CD4-positive, alpha-beta T cell (primary cell): ENCODE measurements at regions not wholly inside any gene's neighbourhood (a gene's known extent, or its start where the extent isn't known, plus 50 kb on each side); places are given as distances from the start of the nearest gene placed in this dataset.

ENCODE experiments used
- ATAC-seq: fragments of 200-7000 bp; cut with Tn5 transposase; one replicate; pipeline ENCODE4 v1.10.0; 2022; ENCODE audit warnings: mild to moderate bottlenecking; ENCODE audit not compliant: poor library complexity
- CTCF ChIA-PET: fragments of 350-600 bp; sonication (Branson Sonifier 250); formaldehyde crosslinking; loops from one replicate; lab custom pipeline; 2021; ENCODE audit warnings: antibody characterized with exemption, inconsistent platforms; lab: Charles Lee
- POLR2A ChIA-PET: fragments of 350-600 bp; sonication (Branson Sonifier 250); formaldehyde crosslinking; loops from one replicate; lab custom pipeline; 2021; ENCODE audit warnings: antibody characterized with exemption, inconsistent platforms; lab: Charles Lee
- DNase-seq, 14 experiments: peaks; one replicate each; pipeline ENCODE4 v3.0.0-alpha.2; 2013 to 2020; ENCODE audit warnings: mixed read lengths in 2 of 14
- H3K27ac ChIP-seq, 2 donors: one replicate each; pipeline versions ENCODE4 v1.5.1 to v1.7.0; 2013; ENCODE audit warnings: low read length in 2 of 2, low read depth in 1 of 2, mild to moderate bottlenecking in 1 of 2
- H3K27me3 ChIP-seq, 2 experiments: 1 replicate in 1 of 2; 2 replicates in 1 of 2; pipeline versions ENCODE4 v1.6.1 to v1.7.0; 2013; ENCODE audit warnings: low read length in 2 of 2, control low read depth in 1 of 2, mild to moderate bottlenecking in 1 of 2, moderate library complexity in 1 of 2; ENCODE audit not compliant: insufficient read depth in 2 of 2, control insufficient read depth in 1 of 2
- H3K36me3 ChIP-seq: one replicate; pipeline ENCODE4 v1.6.1; 2013; ENCODE audit warnings: low read length, control low read depth; ENCODE audit not compliant: insufficient read depth
- H3K4me1 ChIP-seq: one replicate; pipeline ENCODE4 v1.6.1; 2013; ENCODE audit warnings: low read length, control low read depth; ENCODE audit not compliant: insufficient read depth
- H3K4me3 ChIP-seq: one replicate; pipeline ENCODE4 v1.5.1; 2013; ENCODE audit warnings: mild to moderate bottlenecking, low read length, moderate library complexity
- H3K9me3 ChIP-seq, 2 experiments: 1 replicate in 1 of 2; 2 replicates in 1 of 2; pipeline versions ENCODE4 v1.6.1 to v1.7.0; 2013; ENCODE audit warnings: low read length in 2 of 2, mild to moderate bottlenecking in 2 of 2, control low read depth in 1 of 2, moderate library complexity in 1 of 2; ENCODE audit not compliant: control insufficient read depth in 1 of 2, insufficient read depth in 1 of 2
- H3K27ac Mint-ChIP-seq: one replicate; pipeline ENCODE4 v1.8.0; 2020; ENCODE audit warnings: mixed read lengths
- H3K27me3 Mint-ChIP-seq: one replicate; pipeline ENCODE4 v1.8.0; 2021; ENCODE audit warnings: mixed read lengths
- H3K36me3 Mint-ChIP-seq: one replicate; pipeline ENCODE4 v1.8.0; 2021; ENCODE audit warnings: low read depth, mixed read lengths
- H3K4me1 Mint-ChIP-seq: one replicate; pipeline ENCODE4 v1.8.0; 2021; ENCODE audit warnings: low read depth, mixed read lengths
- H3K4me3 Mint-ChIP-seq: one replicate; pipeline ENCODE4 v1.8.0; 2020; ENCODE audit warnings: mild to moderate bottlenecking, mixed read lengths
- H3K9me3 Mint-ChIP-seq: one replicate; pipeline ENCODE4 v1.8.0; 2020; ENCODE audit warnings: mixed read lengths
- intact Hi-C, 2 experiments: fragments of 100-400 bp; cut with DNase I in 1 of 2; cut with micrococcal nuclease in 1 of 2; formaldehyde crosslinking; loops; one replicate each; pipeline versions ENCODE4 v1.15.1 to v1.9.0; 2023 to 2025; cut with DNase I, micrococcal nuclease
- TF ChIP-seq, protein P1 (sequence below): fragments of 200-600 bp; IDR thresholded peaks from one replicate; pipeline ENCODE4 v1.8.0; 2022; ENCODE audit warnings: antibody characterized with exemption, mild to moderate bottlenecking

DNA sequence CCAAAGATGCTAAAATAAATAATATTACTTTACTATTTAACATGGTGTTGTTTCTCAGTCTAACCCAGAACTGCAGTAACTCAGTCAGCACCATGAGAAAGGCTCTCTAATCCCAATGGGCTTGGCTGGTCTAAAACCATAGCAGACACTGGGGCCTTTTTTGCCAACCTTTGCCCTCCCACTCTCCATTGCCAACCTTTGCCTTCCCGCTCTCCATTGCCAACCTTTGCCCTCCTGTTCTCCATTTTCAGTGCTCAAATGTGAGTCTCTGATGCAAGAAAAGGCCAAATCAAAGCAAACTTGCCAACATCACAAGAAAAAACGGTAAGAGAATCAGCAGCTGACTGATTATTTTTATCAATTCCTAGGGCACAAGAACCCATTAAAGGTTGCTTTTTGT is 1681.2 kb downstream of the SLITRK5 start:
- H3K4me1 Mint-ChIP-seq: no peaks in the 10 kb centered on the region
- POLR2A ChIA-PET: no interaction called here
- CTCF ChIA-PET: no interaction called here

DNA sequence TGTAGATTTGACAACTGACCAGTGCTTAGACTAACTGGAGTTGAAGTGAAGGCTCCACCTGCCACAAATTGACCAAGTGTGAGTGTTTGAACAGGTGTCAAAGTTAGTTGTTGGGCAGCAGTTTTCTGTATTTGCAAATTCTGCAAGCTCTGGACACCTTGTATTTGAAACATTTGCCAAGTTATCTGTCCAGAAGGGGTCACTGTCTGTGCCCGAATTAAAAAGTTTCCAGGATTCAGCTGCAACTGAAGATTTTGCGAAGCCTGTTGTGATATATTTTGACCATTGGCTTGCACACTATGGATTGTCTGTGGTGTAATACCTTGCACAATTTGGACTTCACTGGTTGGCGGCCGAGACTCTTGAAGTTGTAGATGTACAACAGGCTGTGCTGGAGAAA is 1690.7 kb downstream of the SLITRK5 start:
- intact Hi-C loops: no loop called here
- H3K27me3 Mint-ChIP-seq: no peaks in the 10 kb centered on the region
- peaks cover 0 to 14% of the 10 kb centered on the region in 2 experiments for H3K9me3 ChIP-seq
- no peaks in the 10 kb centered on the region for H3K4me1 Mint-ChIP-seq
- peaks cover 4% of the 10 kb centered on the region for H3K9me3 Mint-ChIP-seq
- no peak overlapping the region for H3K27ac Mint-ChIP-seq
- DNase-seq: no peak
- ATAC-seq: no peak
- no peaks in the 10 kb centered on the region for H3K36me3 ChIP-seq
- no peak overlapping the region for H3K27ac ChIP-seq
- ChIA-PET POLR2A (no interaction called here), CTCF (no interaction called here)
- H3K36me3 Mint-ChIP-seq: no peaks in the 10 kb centered on the region
- TF ChIP-seq, protein P1, sequence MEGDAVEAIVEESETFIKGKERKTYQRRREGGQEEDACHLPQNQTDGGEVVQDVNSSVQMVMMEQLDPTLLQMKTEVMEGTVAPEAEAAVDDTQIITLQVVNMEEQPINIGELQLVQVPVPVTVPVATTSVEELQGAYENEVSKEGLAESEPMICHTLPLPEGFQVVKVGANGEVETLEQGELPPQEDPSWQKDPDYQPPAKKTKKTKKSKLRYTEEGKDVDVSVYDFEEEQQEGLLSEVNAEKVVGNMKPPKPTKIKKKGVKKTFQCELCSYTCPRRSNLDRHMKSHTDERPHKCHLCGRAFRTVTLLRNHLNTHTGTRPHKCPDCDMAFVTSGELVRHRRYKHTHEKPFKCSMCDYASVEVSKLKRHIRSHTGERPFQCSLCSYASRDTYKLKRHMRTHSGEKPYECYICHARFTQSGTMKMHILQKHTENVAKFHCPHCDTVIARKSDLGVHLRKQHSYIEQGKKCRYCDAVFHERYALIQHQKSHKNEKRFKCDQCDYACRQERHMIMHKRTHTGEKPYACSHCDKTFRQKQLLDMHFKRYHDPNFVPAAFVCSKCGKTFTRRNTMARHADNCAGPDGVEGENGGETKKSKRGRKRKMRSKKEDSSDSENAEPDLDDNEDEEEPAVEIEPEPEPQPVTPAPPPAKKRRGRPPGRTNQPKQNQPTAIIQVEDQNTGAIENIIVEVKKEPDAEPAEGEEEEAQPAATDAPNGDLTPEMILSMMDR: no peak
- H3K4me3 ChIP-seq: no peak overlapping the region
- H3K27me3 ChIP-seq: no peaks in the 10 kb centered on the region
- H3K4me1 ChIP-seq: no peaks in the 10 kb centered on the region
- no peak overlapping the region for H3K4me3 Mint-ChIP-seq

More for the DNA sequence above, 1681.2 kb downstream of the SLITRK5 start:
- Histone ChIP-seq H3K4me1 (no peaks in the 10 kb centered on the region), H3K4me3 (no peak overlapping the region), H3K27me3 (no peaks in the 10 kb centered on the region), H3K27ac (no peak overlapping the region), H3K36me3 (no peaks in the 10 kb centered on the region), H3K9me3 (peaks cover 0 to 4% of the 10 kb centered on the region in 2 experiments)
- ATAC-seq: no peak
- TF ChIP-seq, protein P1: no peak
- H3K36me3 Mint-ChIP-seq: no peaks in the 10 kb centered on the region
- H3K27ac Mint-ChIP-seq: no peak overlapping the region
- no peak for DNase-seq
- H3K9me3 Mint-ChIP-seq: no peaks in the 10 kb centered on the region
- intact Hi-C loops: no loop called here
- no peak overlapping the region for H3K4me3 Mint-ChIP-seq
- H3K27me3 Mint-ChIP-seq: no peaks in the 10 kb centered on the region

DNA sequence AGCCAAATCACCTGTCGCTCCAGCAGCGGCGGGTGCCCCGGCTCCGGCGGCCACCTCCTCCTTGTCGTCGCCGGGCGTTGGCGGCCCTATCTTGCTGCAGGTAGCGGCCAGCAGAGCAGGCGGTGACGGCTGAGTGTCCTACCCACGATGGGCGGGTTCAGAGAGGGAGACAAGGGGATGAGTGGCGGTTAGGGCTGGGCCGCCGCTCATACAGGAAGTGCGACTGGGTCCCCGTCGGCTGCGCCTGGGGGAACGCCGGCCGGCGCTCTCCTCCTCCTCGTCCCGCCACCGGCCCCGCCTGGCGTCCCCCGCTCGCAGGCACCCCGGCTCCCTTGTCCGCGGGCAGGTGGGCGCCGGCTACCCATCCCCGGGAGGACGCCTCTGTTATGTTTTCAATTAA is 1692.0 kb downstream of the SLITRK5 start:
- DNase-seq: peak in 1 of 14 experiments; percentile 11
- Mint-ChIP-seq H3K4me1 (no peaks in the 10 kb centered on the region), H3K27me3 (no peaks in the 10 kb centered on the region), H3K4me3 (no peak overlapping the region), H3K27ac (no peak overlapping the region), H3K9me3 (peaks cover 4% of the 10 kb centered on the region), H3K36me3 (no peaks in the 10 kb centered on the region)
- no peaks in the 10 kb centered on the region for H3K36me3 ChIP-seq
- CTCF ChIA-PET: no interaction called here
- H3K4me1 ChIP-seq: no peaks in the 10 kb centered on the region
- intact Hi-C loops: no loop called here
- no peak overlapping the region for H3K4me3 ChIP-seq
- ATAC-seq: no peak
- TF ChIP-seq, protein P1: no peak
- H3K27me3 ChIP-seq: no peaks in the 10 kb centered on the region
- peaks cover 0 to 10% of the 10 kb centered on the region in 2 experiments for H3K9me3 ChIP-seq
- POLR2A ChIA-PET: no interaction called here
- no peak overlapping the region for H3K27ac ChIP-seq
